Natural killer cell (primary cell): ENCODE measurements at regions not wholly inside any gene's neighbourhood (a gene's known extent, or its start where the extent isn't known, plus 50 kb on each side); places are given as distances from the start of the nearest gene placed in this dataset.
"Not testable (repeated sequence)": the region's sequence is repeated elsewhere in the genome, so short reads cannot be mapped to it uniquely, and the experiment has no call there.

Experiments
- ATAC-seq, 3 donors: fragments of 150-1000 bp in 2 of 3; fragments of 200-7000 bp in 1 of 3; cut with Tn5 transposase; 1 replicate in 1 of 3; 2 replicates in 2 of 3; pipeline ENCODE4 v1.10.0; 2021; ENCODE audit warnings: mild to moderate bottlenecking in 2 of 3, moderate library complexity in 2 of 3
- DNase-seq, 2 donors: peaks; one replicate each; pipeline versions ENCODE4 v3.0.0 to v3.0.0-alpha.2; 2013 to 2021; ENCODE audit warnings: mixed read lengths in 1 of 2
- H3K27ac ChIP-seq: one replicate; pipeline ENCODE4 v1.5.1; 2013; ENCODE audit warnings: mild to moderate bottlenecking, low read length
- H3K27me3 ChIP-seq: one replicate; pipeline ENCODE4 v1.6.1; 2013; ENCODE audit warnings: low read length; ENCODE audit not compliant: control insufficient read depth, insufficient read depth
- H3K36me3 ChIP-seq: one replicate; pipeline ENCODE4 v1.6.1; 2013; ENCODE audit warnings: low read length; ENCODE audit not compliant: control insufficient read depth, insufficient read depth
- H3K4me1 ChIP-seq: one replicate; pipeline ENCODE4 v1.6.1; 2013; ENCODE audit warnings: low read length; ENCODE audit not compliant: control insufficient read depth, insufficient read depth
- H3K4me3 ChIP-seq: one replicate; pipeline ENCODE4 v1.5.1; 2013; ENCODE audit warnings: low read length
- H3K9me3 ChIP-seq: one replicate; pipeline ENCODE4 v1.6.1; 2013; ENCODE audit warnings: low read length; ENCODE audit not compliant: control insufficient read depth, insufficient read depth
- H3K27ac Mint-ChIP-seq, 2 donors: one replicate each; pipeline ENCODE4 v1.8.0; 2022; ENCODE audit warnings: mild to moderate bottlenecking in 2 of 2, mixed read lengths in 2 of 2, moderate library complexity in 1 of 2
- H3K27me3 Mint-ChIP-seq, 2 donors: one replicate each; pipeline ENCODE4 v1.8.0; 2022; ENCODE audit warnings: low read depth in 2 of 2, mixed read lengths in 2 of 2
- H3K36me3 Mint-ChIP-seq: one replicate; pipeline ENCODE4 v1.8.0; 2022; ENCODE audit warnings: mixed read lengths
- H3K4me1 Mint-ChIP-seq, 2 donors: one replicate each; pipeline ENCODE4 v1.8.0; 2022; ENCODE audit warnings: mixed read lengths in 2 of 2
- H3K4me3 Mint-ChIP-seq: one replicate; pipeline ENCODE4 v1.8.0; 2022; ENCODE audit warnings: mild to moderate bottlenecking, moderate library complexity, mixed read lengths
- H3K9me3 Mint-ChIP-seq, 2 donors: one replicate each; pipeline ENCODE4 v1.8.0; 2022; ENCODE audit warnings: mixed read lengths in 2 of 2
- CTCF ChIP-seq: fragments of 200-600 bp; IDR thresholded peaks from one replicate; pipeline ENCODE4 v1.8.0; 2022; ENCODE audit warnings: antibody characterized with exemption
- WGBS: methylation state at CpG from one replicate; pipeline ENCODE4 v1.1.7; 2013; ENCODE audit warnings: missing lambda C conversion rate; ENCODE audit not compliant: insufficient coverage; 5-methylcytosine and 5-hydroxymethylcytosine counted together
- intact Hi-C: fragments of 100-400 bp; cut with micrococcal nuclease; formaldehyde crosslinking; loops from one replicate; pipeline ENCODE4 v1.14.2; 2022

- Histone ChIP-seq H3K27ac (no peak overlapping the region), H3K27me3 (peaks cover 4% of the 10 kb centered on the region), H3K9me3 (no peaks in the 10 kb centered on the region), H3K36me3 (no peaks in the 10 kb centered on the region), H3K4me1 (peaks cover 9% of the 10 kb centered on the region), H3K4me3 (no peak overlapping the region)
- Mint-ChIP-seq H3K27ac (no peak overlapping the region), H3K27me3 (peaks cover 21 to 34% of the 10 kb centered on the region in 2 donors), H3K4me1 (peaks cover 7 to 12% of the 10 kb centered on the region in 2 donors), H3K9me3 (peaks cover 0 to 4% of the 10 kb centered on the region in 2 donors), H3K36me3 (no peaks in the 10 kb centered on the region), H3K4me3 (no peak overlapping the region)
- no peak for TF ChIP-seq CTCF
- DNase-seq = no peak
- no peak for ATAC-seq
- intact Hi-C loops = no loop called here
- 85% methylated on average over 3 of the region's 3 CpGs for WGBS
These were observed 100.9 kb upstream of the PRB2 start for GRCh38 chr12:11496157-11496851.

- Histone ChIP-seq H3K36me3 (no peaks in the 10 kb centered on the region), H3K9me3 (no peaks in the 10 kb centered on the region), H3K4me3 (no peak overlapping the region), H3K4me1 (peaks cover 9% of the 10 kb centered on the region), H3K27ac (no peak overlapping the region), H3K27me3 (peaks cover 4% of the 10 kb centered on the region)
- TF ChIP-seq CTCF = no peak
- ATAC-seq = no peak
- H3K4me1 Mint-ChIP-seq = peaks cover 7 to 12% of the 10 kb centered on the region in 2 donors
- 89% methylated on average over 7 of the region's 7 CpGs for WGBS
- intact Hi-C loops = no loop called here
- peaks cover 22 to 41% of the 10 kb centered on the region in 2 donors for H3K27me3 Mint-ChIP-seq
- peaks cover 0 to 5% of the 10 kb centered on the region in 2 donors for H3K9me3 Mint-ChIP-seq
- no peak for DNase-seq
- no peak overlapping the region for H3K4me3 Mint-ChIP-seq
- no peaks in the 10 kb centered on the region for H3K36me3 Mint-ChIP-seq
- no peak overlapping the region for H3K27ac Mint-ChIP-seq
These were observed 102.1 kb upstream of the PRB2 start for GRCh38 chr12:11497438-11497837.

GRCh38 chr12:11497995-11498394, 102.6 kb upstream of the PRB2 start:
- ATAC-seq (no peak), DNase-seq (no peak)
- H3K9me3 ChIP-seq = no peaks in the 10 kb centered on the region
- intact Hi-C loops = no loop called here
- no peak overlapping the region for H3K4me3 ChIP-seq
- H3K4me1 ChIP-seq = peaks cover 9% of the 10 kb centered on the region
- WGBS = 66% methylated on average over 4 of the region's 4 CpGs
- H3K9me3 Mint-ChIP-seq = peaks cover 0 to 5% of the 10 kb centered on the region in 2 donors
- no peaks in the 10 kb centered on the region for H3K36me3 ChIP-seq
- peaks cover 21 to 41% of the 10 kb centered on the region in 2 donors for H3K27me3 Mint-ChIP-seq
- H3K36me3 Mint-ChIP-seq = no peaks in the 10 kb centered on the region
- TF ChIP-seq CTCF = no peak
- no peak overlapping the region for H3K27ac ChIP-seq
- H3K4me3 Mint-ChIP-seq = no peak overlapping the region
- H3K27ac Mint-ChIP-seq = no peak overlapping the region
- H3K4me1 Mint-ChIP-seq = peaks cover 7 to 12% of the 10 kb centered on the region in 2 donors
- H3K27me3 ChIP-seq = peaks cover 4% of the 10 kb centered on the region

GRCh38 chr12:11498574-11498973, 103.2 kb upstream of the PRB2 start:
- ATAC-seq, DNase-seq, H3K4me3 ChIP-seq, H3K27me3 ChIP-seq, H3K27ac Mint-ChIP-seq, H3K4me1 ChIP-seq, H3K9me3 Mint-ChIP-seq, H3K27ac ChIP-seq, H3K4me3 Mint-ChIP-seq, H3K36me3 ChIP-seq, H3K36me3 Mint-ChIP-seq, intact Hi-C loops, H3K9me3 ChIP-seq: not testable (repeated sequence)
- Mint-ChIP-seq H3K4me1 (peaks cover 7 to 12% of the 10 kb centered on the region in 2 donors), H3K27me3 (peaks cover 21 to 41% of the 10 kb centered on the region in 2 donors)
- WGBS = 72% methylated on average over 3 of the region's 3 CpGs
